ENCODE measurements at regions not wholly inside any gene's neighbourhood (a gene's known extent, or its start where the extent isn't known, plus 50 kb on each side); places are given as distances from the start of the nearest gene placed in this dataset.
"Not testable (repeated sequence)": the region's sequence is repeated elsewhere in the genome, so short reads cannot be mapped to it uniquely, and the experiment has no call there.

- TF ChIP-seq POLR2AphosphoS5 (IDR thresholded peaks at IDR 0.05; ENCODE audit: borderline replicate concordance, low read depth, low read length): no peak
- no peak for TF ChIP-seq EZH2 (IDR thresholded peaks at IDR 0.05)
- H3K27ac ChIP-seq: no peak overlapping the region
- no peaks in the 10 kb centered on the region for H3K36me3 ChIP-seq (ENCODE audit: insufficient read depth, low read length)
- H3K9me3 ChIP-seq (ENCODE audit: low read depth, low read length): no peaks in the 10 kb centered on the region
- H3K4me3 ChIP-seq: no peak overlapping the region
- DNase-seq (ENCODE audit: low read depth, low spot score): no peak
- no peak overlapping the region for H3K9ac ChIP-seq (ENCODE audit: insufficient read length)
Measured at GRCh38 chr10:111595173-111595572, 518.3 kb downstream of the ADRA2A start.

GRCh38 chr10:111598433-111599059 lies 521.7 kb downstream of the ADRA2A start:
- Histone ChIP-seq H3K36me3 (ENCODE audit: insufficient read depth, low read length) (no peaks in the 10 kb centered on the region), H3K9me3 (ENCODE audit: low read depth, low read length) (no peaks in the 10 kb centered on the region), H3K9ac (ENCODE audit: insufficient read length) (no peak overlapping the region), H3K27ac (no peak overlapping the region), H3K4me3 (no peak overlapping the region)
- DNase-seq (ENCODE audit: low read depth, low spot score): no peak
- TF ChIP-seq POLR2AphosphoS5 (IDR thresholded peaks at IDR 0.05; ENCODE audit: borderline replicate concordance, low read depth, low read length): no peak
- TF ChIP-seq FOXP2 (optimal IDR thresholded peaks at IDR 0.05; ENCODE audit: control extremely low read depth, extremely low read length, insufficient read depth): no peak
- TF ChIP-seq EZH2 (IDR thresholded peaks at IDR 0.05): no peak

GRCh38 chr10:111599943-111600342 lies 523.1 kb downstream of the ADRA2A start:
- H3K9ac ChIP-seq (ENCODE audit: insufficient read length): no peak overlapping the region
- H3K36me3 ChIP-seq (ENCODE audit: insufficient read depth, low read length): no peaks in the 10 kb centered on the region
- TF ChIP-seq EZH2 (IDR thresholded peaks at IDR 0.05): no peak
- no peak for DNase-seq (ENCODE audit: low read depth, low spot score)
- H3K4me3 ChIP-seq: no peak overlapping the region
- no peaks in the 10 kb centered on the region for H3K9me3 ChIP-seq (ENCODE audit: low read depth, low read length)
- H3K27ac ChIP-seq: no peak overlapping the region

- no peak for DNase-seq (ENCODE audit: low read depth, low spot score)
Measured at GRCh38 chr10:111600772-111601171, 523.9 kb downstream of the ADRA2A start.

GRCh38 chr10:111612273-111612672 lies 535.4 kb downstream of the ADRA2A start:
- DNase-seq (ENCODE audit: low read depth, low spot score): no peak
- Histone ChIP-seq H3K4me3 (no peak overlapping the region), H3K36me3 (ENCODE audit: insufficient read depth, low read length) (no peaks in the 10 kb centered on the region), H3K27ac (no peak overlapping the region), H3K9me3 (ENCODE audit: low read depth, low read length) (no peaks in the 10 kb centered on the region), H3K9ac (ENCODE audit: insufficient read length) (no peak overlapping the region)
- TF ChIP-seq EZH2 (IDR thresholded peaks at IDR 0.05) (no peak), FOXP2 (optimal IDR thresholded peaks at IDR 0.05; ENCODE audit: control extremely low read depth, extremely low read length, insufficient read depth) (no peak)

More at GRCh38 chr10:111600772-111601171, 523.9 kb downstream of the ADRA2A start:
- Histone ChIP-seq H3K9me3 (ENCODE audit: low read depth, low read length) (no peaks in the 10 kb centered on the region), H3K36me3 (ENCODE audit: insufficient read depth, low read length) (no peaks in the 10 kb centered on the region), H3K4me3 (no peak overlapping the region), H3K27ac (no peak overlapping the region), H3K9ac (ENCODE audit: insufficient read length) (no peak overlapping the region)
- no peak for TF ChIP-seq FOXP2 (optimal IDR thresholded peaks at IDR 0.05; ENCODE audit: control extremely low read depth, extremely low read length, insufficient read depth)
- TF ChIP-seq EZH2 (IDR thresholded peaks at IDR 0.05): no peak

GRCh38 chr10:111634191-111634590 lies 549.4 kb downstream of the GPAM start:
- no peak for DNase-seq (ENCODE audit: low read depth, low spot score)
- Histone ChIP-seq H3K9me3 (ENCODE audit: low read depth, low read length) (no peaks in the 10 kb centered on the region), H3K9ac (ENCODE audit: insufficient read length) (no peak overlapping the region), H3K27ac (no peak overlapping the region), H3K36me3 (ENCODE audit: insufficient read depth, low read length) (no peaks in the 10 kb centered on the region), H3K4me3 (no peak overlapping the region)
- TF ChIP-seq EZH2 (IDR thresholded peaks at IDR 0.05) (no peak), FOXP2 (optimal IDR thresholded peaks at IDR 0.05; ENCODE audit: control extremely low read depth, extremely low read length, insufficient read depth) (no peak), POLR2AphosphoS5 (IDR thresholded peaks at IDR 0.05; ENCODE audit: borderline replicate concordance, low read depth, low read length) (no peak)

GRCh38 chr10:111646021-111646420 lies 537.5 kb downstream of the GPAM start:
- no peak for DNase-seq (ENCODE audit: low read depth, low spot score)
- H3K9ac ChIP-seq (ENCODE audit: insufficient read length): no peak overlapping the region
- H3K4me3 ChIP-seq: no peak overlapping the region
- no peaks in the 10 kb centered on the region for H3K9me3 ChIP-seq (ENCODE audit: low read depth, low read length)
- no peak overlapping the region for H3K27ac ChIP-seq
- no peak for TF ChIP-seq POLR2AphosphoS5 (IDR thresholded peaks at IDR 0.05; ENCODE audit: borderline replicate concordance, low read depth, low read length)
- TF ChIP-seq EZH2 (IDR thresholded peaks at IDR 0.05): no peak
- TF ChIP-seq FOXP2 (optimal IDR thresholded peaks at IDR 0.05; ENCODE audit: control extremely low read depth, extremely low read length, insufficient read depth): no peak
- H3K36me3 ChIP-seq (ENCODE audit: insufficient read depth, low read length): no peaks in the 10 kb centered on the region

GRCh38 chr10:111648046-111648445 lies 535.5 kb downstream of the GPAM start:
- TF ChIP-seq EZH2 (IDR thresholded peaks at IDR 0.05) (no peak), FOXP2 (optimal IDR thresholded peaks at IDR 0.05; ENCODE audit: control extremely low read depth, extremely low read length, insufficient read depth) (no peak), POLR2AphosphoS5 (IDR thresholded peaks at IDR 0.05; ENCODE audit: borderline replicate concordance, low read depth, low read length) (no peak)
- DNase-seq (ENCODE audit: low read depth, low spot score): no peak

GRCh38 chr10:111649080-111649479 lies 534.5 kb downstream of the GPAM start:
- H3K4me3 ChIP-seq; H3K36me3 ChIP-seq (ENCODE audit: insufficient read depth, low read length); H3K9ac ChIP-seq (ENCODE audit: insufficient read length); H3K9me3 ChIP-seq (ENCODE audit: low read depth, low read length); DNase-seq (ENCODE audit: low read depth, low spot score); H3K27ac ChIP-seq: not testable (repeated sequence)

More at GRCh38 chr10:111648046-111648445, 535.5 kb downstream of the GPAM start:
- Histone ChIP-seq H3K9me3 (ENCODE audit: low read depth, low read length) (no peaks in the 10 kb centered on the region), H3K9ac (ENCODE audit: insufficient read length) (no peak overlapping the region), H3K36me3 (ENCODE audit: insufficient read depth, low read length) (no peaks in the 10 kb centered on the region), H3K4me3 (no peak overlapping the region), H3K27ac (no peak overlapping the region)
